Retinal pigment epithelial cell (primary cell): ENCODE measurements at regions not wholly inside any gene's neighbourhood (a gene's known extent, or its start where the extent isn't known, plus 50 kb on each side); places are given as distances from the start of the nearest gene placed in this dataset.

Experiments used
- DNase-seq: peaks from one replicate; pipeline ENCODE4 v3.0.0-alpha.2; 2010; ENCODE audit warnings: low read depth
- H3K4me3 ChIP-seq: 2 replicates; pipeline ENCODE4 v1.5.1; 2011; ENCODE audit warnings: mild to moderate bottlenecking, low read length, control low read depth, moderate library complexity
- TF ChIP-seq, protein P1 (sequence below): conservative IDR thresholded peaks from 2 replicates; pipeline ENCODE4 v1.5.1; 2011; ENCODE audit warnings: low read depth, low read length, control low read depth, inconsistent platforms

GRCh38 chr3:94978084-94978483 is 915.2 kb downstream of the NSUN3 start:
- no peak overlapping the region for H3K4me3 ChIP-seq
- TF ChIP-seq, protein P1, sequence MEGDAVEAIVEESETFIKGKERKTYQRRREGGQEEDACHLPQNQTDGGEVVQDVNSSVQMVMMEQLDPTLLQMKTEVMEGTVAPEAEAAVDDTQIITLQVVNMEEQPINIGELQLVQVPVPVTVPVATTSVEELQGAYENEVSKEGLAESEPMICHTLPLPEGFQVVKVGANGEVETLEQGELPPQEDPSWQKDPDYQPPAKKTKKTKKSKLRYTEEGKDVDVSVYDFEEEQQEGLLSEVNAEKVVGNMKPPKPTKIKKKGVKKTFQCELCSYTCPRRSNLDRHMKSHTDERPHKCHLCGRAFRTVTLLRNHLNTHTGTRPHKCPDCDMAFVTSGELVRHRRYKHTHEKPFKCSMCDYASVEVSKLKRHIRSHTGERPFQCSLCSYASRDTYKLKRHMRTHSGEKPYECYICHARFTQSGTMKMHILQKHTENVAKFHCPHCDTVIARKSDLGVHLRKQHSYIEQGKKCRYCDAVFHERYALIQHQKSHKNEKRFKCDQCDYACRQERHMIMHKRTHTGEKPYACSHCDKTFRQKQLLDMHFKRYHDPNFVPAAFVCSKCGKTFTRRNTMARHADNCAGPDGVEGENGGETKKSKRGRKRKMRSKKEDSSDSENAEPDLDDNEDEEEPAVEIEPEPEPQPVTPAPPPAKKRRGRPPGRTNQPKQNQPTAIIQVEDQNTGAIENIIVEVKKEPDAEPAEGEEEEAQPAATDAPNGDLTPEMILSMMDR: no peak
- no peak for DNase-seq

GRCh38 chr3:94985778-94986177 is 922.9 kb downstream of the NSUN3 start:
- H3K4me3 ChIP-seq: no peak overlapping the region
- TF ChIP-seq, protein P1: no peak
- DNase-seq: no peak

DNA sequence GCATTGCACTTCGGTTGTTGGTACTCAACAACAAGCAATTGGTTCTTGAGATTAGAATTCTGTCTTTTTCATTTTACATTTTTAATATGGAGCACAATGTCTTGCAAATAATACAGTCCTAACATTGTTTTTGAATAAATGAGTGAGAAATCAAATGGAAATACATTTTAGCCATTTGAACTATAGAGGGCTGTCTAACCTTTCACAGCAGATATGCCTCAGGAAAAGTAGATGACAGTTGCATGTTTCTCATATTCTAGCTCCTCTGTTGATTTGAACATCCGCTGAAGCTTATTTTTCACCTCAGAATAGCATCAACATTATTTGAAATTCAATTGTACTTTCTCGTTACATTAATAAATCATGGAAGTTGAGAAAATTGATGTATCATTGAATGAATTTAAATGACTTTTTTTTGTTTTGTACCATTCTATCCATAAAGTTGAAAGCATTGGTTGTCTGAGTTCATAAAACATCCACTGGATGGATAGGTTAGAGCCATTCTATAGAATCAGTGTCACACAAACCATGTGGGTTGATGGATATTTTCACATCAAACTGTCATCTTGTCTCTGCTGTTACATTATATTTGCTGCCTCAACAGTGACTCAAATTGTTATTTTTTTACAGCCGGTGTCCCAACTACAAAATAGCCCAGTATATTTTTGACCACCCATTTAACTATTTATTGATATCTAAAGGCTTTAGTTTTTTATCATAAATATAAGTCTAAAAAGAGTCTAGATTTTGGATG is 928.3 kb downstream of the NSUN3 start:
- no peak overlapping the region for H3K4me3 ChIP-seq
- TF ChIP-seq, protein P1: no peak

DNA sequence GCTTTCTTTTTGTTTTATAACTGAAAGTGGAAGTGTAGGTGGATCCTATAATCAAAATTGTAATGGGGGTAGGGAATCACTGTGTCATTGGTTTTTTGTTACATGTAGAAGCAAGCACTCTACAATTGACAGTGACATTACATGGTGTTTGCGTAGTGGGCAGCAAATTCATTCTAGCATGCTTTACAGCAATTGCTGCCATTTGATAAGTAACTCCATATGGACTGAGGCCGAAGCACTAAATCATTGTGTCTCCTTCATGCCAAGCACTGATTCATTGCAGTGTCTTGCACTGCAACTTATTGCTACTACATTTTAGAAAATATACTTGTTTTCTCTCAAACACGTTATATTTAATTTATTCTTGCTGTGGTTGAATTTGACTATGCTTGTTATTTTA is 933.9 kb downstream of the NSUN3 start:
- TF ChIP-seq, protein P1: no peak
- H3K4me3 ChIP-seq: no peak overlapping the region
- DNase-seq: no peak

More for the DNA sequence above, 928.3 kb downstream of the NSUN3 start:
- DNase-seq: no peak

DNA sequence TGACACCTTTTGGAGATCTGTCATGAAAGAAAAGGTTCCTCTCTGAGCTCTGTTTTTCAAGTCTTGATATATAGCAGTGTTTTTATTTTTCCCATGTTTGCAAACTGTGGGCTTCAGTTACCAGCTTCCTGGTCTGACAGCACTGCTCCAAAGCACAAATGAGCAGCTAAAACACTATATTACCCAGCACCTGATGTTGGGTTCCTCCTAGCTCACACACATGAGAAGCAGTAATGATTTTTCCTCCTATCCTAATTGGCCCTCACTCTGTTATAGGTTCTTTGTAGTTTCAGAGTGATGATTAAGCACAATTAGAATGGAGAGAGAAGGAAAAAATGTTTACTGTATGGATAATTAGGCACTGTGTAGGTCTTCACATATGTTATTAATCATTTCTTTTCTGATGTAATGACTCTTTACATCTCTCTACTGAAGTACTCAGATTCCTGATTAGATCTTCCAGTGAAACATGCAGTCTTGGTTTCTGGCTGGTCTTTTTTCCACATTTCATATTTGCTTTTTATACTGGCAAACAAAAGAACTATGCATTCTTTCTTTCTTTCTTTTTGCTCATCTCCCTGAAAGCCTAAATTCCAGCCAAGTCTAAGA is 939.7 kb downstream of the NSUN3 start:
- H3K4me3 ChIP-seq: no peak overlapping the region
- no peak for DNase-seq
- TF ChIP-seq, protein P1: no peak

DNA sequence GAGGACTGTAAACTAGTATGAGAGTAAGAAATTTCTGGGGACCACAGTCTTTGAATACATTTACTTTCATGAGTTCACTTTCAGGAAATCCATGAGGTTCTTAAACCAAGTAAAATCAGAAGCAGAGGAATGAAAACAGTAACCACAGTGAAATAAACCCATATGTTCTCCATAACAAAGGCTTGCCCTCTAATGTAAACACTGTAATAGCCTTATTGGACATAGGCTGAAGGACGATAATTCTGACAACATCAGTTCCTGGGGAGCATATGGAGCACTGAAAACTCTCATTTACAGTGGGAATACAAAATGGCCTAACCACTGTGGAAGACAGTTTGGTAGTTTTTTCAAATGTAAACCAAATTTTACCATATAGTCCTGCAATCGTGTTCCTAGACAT is 965.8 kb downstream of the NSUN3 start:
- TF ChIP-seq, protein P1: no peak
- no peak for DNase-seq
- no peak overlapping the region for H3K4me3 ChIP-seq

GRCh38 chr3:95029644-95030043 is 966.8 kb downstream of the NSUN3 start:
- no peak overlapping the region for H3K4me3 ChIP-seq
- TF ChIP-seq, protein P1: no peak
- no peak for DNase-seq
